HG03045 (cell line): ENCODE measurements at regions not wholly inside any gene's neighbourhood (a gene's known extent, or its start where the extent isn't known, plus 50 kb on each side); places are given as distances from the start of the nearest gene placed in this dataset.

Experiments
- ATAC-seq: cut with Tn5 transposase; IDR thresholded peaks from one replicate; pipeline ENCODE4 v1.9.1; 2021; ENCODE audit warnings: mild to moderate bottlenecking, moderate library complexity; ENCODE audit not compliant: unreplicated experiment

GRCh38 chr3:24740326-24740725 is 245.7 kb upstream of the THRB start:
- ATAC-seq = no peak

- ATAC-seq = no peak
Measured at GRCh38 chr3:24741506-24741905, 246.9 kb upstream of the THRB start.

- no peak for ATAC-seq
Measured at GRCh38 chr3:24748520-24748919, 253.9 kb upstream of the THRB start.

- ATAC-seq = no peak
Measured at GRCh38 chr3:24751020-24751419, 256.4 kb upstream of the THRB start.

GRCh38 chr3:24756101-24756888 is 261.6 kb upstream of the THRB start:
- no peak for ATAC-seq

- no peak for ATAC-seq
Measured at GRCh38 chr3:24763393-24763792, 268.7 kb upstream of the THRB start.

GRCh38 chr3:24764236-24764915 is 269.7 kb upstream of the THRB start:
- ATAC-seq = no peak

- no peak for ATAC-seq
Measured at GRCh38 chr3:24765399-24765798, 270.7 kb upstream of the THRB start.

GRCh38 chr3:24769918-24770317 is 275.3 kb upstream of the THRB start:
- no peak for ATAC-seq

- ATAC-seq = no peak
Measured at GRCh38 chr3:24773798-24774197, 279.1 kb upstream of the THRB start.

- no peak for ATAC-seq
Measured at GRCh38 chr3:24780991-24781390, 286.3 kb upstream of the THRB start.

GRCh38 chr3:24781454-24781853 is 286.8 kb upstream of the THRB start:
- no peak for ATAC-seq

- no peak for ATAC-seq
Measured at GRCh38 chr3:24793896-24794295, 299.2 kb upstream of the THRB start.

GRCh38 chr3:24802614-24803013 is 308.0 kb upstream of the THRB start:
- peak; percentile 62 for ATAC-seq

GRCh38 chr3:24804095-24804494 is 309.4 kb upstream of the THRB start:
- ATAC-seq = no peak

- ATAC-seq = no peak
Measured at GRCh38 chr3:24810881-24811280, 316.2 kb upstream of the THRB start.

- ATAC-seq = no peak
Measured at GRCh38 chr3:24812116-24812515, 317.5 kb upstream of the THRB start.

- no peak for ATAC-seq
Measured at GRCh38 chr3:24818055-24818454, 323.4 kb upstream of the THRB start.

- no peak for ATAC-seq
Measured at GRCh38 chr3:24828011-24828410, 333.4 kb upstream of the THRB start.

GRCh38 chr3:24828551-24828950 is 333.9 kb upstream of the THRB start:
- no peak for ATAC-seq

GRCh38 chr3:24829011-24829581 is 334.4 kb upstream of the THRB start:
- peak; percentile 50 for ATAC-seq

GRCh38 chr3:24829629-24830229 is 335.1 kb upstream of the THRB start:
- ATAC-seq = no peak
